ENCODE measurements at regions not wholly inside any gene's neighbourhood (a gene's known extent, or its start where the extent isn't known, plus 50 kb on each side); places are given as distances from the start of the nearest gene placed in this dataset.

DNA sequence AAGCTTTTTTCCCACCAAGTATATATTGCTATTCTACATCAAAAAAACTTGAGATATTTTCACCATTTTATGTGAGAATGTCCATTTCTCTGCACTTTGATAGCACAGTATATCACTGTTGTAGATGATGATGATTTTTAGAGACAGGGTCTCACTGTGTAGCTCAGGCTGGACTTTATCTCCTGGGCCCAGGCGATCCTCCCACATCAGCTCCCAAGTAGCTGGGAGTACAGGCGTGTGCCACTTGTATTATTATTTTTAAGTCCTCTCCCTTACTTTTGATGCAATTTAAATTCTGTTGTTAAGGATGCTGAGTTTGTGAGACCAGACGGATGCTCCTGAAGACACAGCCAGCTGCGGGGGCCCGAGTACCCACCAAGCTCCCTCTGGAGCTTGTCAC is 326.8 kb downstream of the QKI start:
- H3K36me3 ChIP-seq (ENCODE audit: control insufficient read depth, low read length), result no peaks in the 10 kb centered on the region
- H3K4me2 ChIP-seq (ENCODE audit: low read length), result no peak overlapping the region
- peaks cover 3% of the 10 kb centered on the region; the same call in 1 of the 2 replicates for H3K4me1 ChIP-seq (ENCODE audit: control insufficient read depth, low read length)

GRCh38 chr6:163739966-163740365 is 325.4 kb downstream of the QKI start:
- H4K20me1 ChIP-seq (ENCODE audit: control insufficient read depth, insufficient read depth, low read depth, low read length), result no peaks in the 10 kb centered on the region
- H3K27ac ChIP-seq (ENCODE audit: low read depth, low read length), result no peak overlapping the region
- H3K4me1 ChIP-seq (ENCODE audit: control insufficient read depth, low read length), result peaks cover 7% of the 10 kb centered on the region
- H3K36me3 ChIP-seq (ENCODE audit: control insufficient read depth, low read length), result no peaks in the 10 kb centered on the region
- H3F3A ChIP-seq (ENCODE audit: control insufficient read depth, insufficient read depth), result no peaks in the 10 kb centered on the region
- H3K79me2 ChIP-seq (ENCODE audit: control insufficient read depth, low read length), result no peaks in the 10 kb centered on the region
- H3K9me3 ChIP-seq (ENCODE audit: control insufficient read depth, insufficient read depth, low read length), result no peaks in the 10 kb centered on the region
- no peak overlapping the region for H3K4me3 ChIP-seq (ENCODE audit: low read length)
- H3K4me2 ChIP-seq (ENCODE audit: low read length), result no peak overlapping the region
- no peaks in the 10 kb centered on the region for H3K9me2 ChIP-seq (replicated peaks; ENCODE audit: control insufficient read depth, low read length)
- H3K27me3 ChIP-seq (ENCODE audit: control insufficient read depth, low read length), result no peaks in the 10 kb centered on the region
- TF ChIP-seq CTCF (IDR thresholded peaks at IDR 0.05; ENCODE audit: low read depth, low read length, poor library complexity, severe bottlenecking) (no peak), EZH2phosphoT487 (IDR thresholded peaks at IDR 0.05; ENCODE audit: borderline replicate concordance, low read length) (no peak)

More for the DNA sequence above, 326.8 kb downstream of the QKI start:
- no peaks in the 10 kb centered on the region for H3K9me3 ChIP-seq (ENCODE audit: control insufficient read depth, insufficient read depth, low read length)
- no peaks in the 10 kb centered on the region for H3K9me2 ChIP-seq (replicated peaks; ENCODE audit: control insufficient read depth, low read length)
- H4K20me1 ChIP-seq (ENCODE audit: control insufficient read depth, insufficient read depth, low read depth, low read length), result no peaks in the 10 kb centered on the region
- no peaks in the 10 kb centered on the region for H3K79me2 ChIP-seq (ENCODE audit: control insufficient read depth, low read length)
- H3F3A ChIP-seq (ENCODE audit: control insufficient read depth, insufficient read depth), result no peaks in the 10 kb centered on the region
- H3K27me3 ChIP-seq (ENCODE audit: control insufficient read depth, low read length), result no peaks in the 10 kb centered on the region
- no peak overlapping the region for H3K4me3 ChIP-seq (ENCODE audit: low read length)
- TF ChIP-seq CTCF (IDR thresholded peaks at IDR 0.05; ENCODE audit: low read depth, low read length, poor library complexity, severe bottlenecking) (no peak), EZH2phosphoT487 (IDR thresholded peaks at IDR 0.05; ENCODE audit: borderline replicate concordance, low read length) (no peak)
- no peak overlapping the region for H3K27ac ChIP-seq (ENCODE audit: low read depth, low read length)

GRCh38 chr6:163739408-163739725 is 324.8 kb downstream of the QKI start:
- no peak overlapping the region for H3K4me3 ChIP-seq (ENCODE audit: low read length)
- peaks cover 13% of the 10 kb centered on the region for H3K4me1 ChIP-seq (ENCODE audit: control insufficient read depth, low read length)
- no peaks in the 10 kb centered on the region for H4K20me1 ChIP-seq (ENCODE audit: control insufficient read depth, insufficient read depth, low read depth, low read length)
- no peaks in the 10 kb centered on the region for H3K9me3 ChIP-seq (ENCODE audit: control insufficient read depth, insufficient read depth, low read length)
- TF ChIP-seq EZH2phosphoT487 (IDR thresholded peaks at IDR 0.05; ENCODE audit: borderline replicate concordance, low read length), result no peak
- H3K36me3 ChIP-seq (ENCODE audit: control insufficient read depth, low read length), result no peaks in the 10 kb centered on the region
- no peak overlapping the region for H3K27ac ChIP-seq (ENCODE audit: low read depth, low read length)
- H3K27me3 ChIP-seq (ENCODE audit: control insufficient read depth, low read length), result no peaks in the 10 kb centered on the region
- no peaks in the 10 kb centered on the region for H3K79me2 ChIP-seq (ENCODE audit: control insufficient read depth, low read length)
- H3K9me2 ChIP-seq (replicated peaks; ENCODE audit: control insufficient read depth, low read length), result no peaks in the 10 kb centered on the region
- no peak overlapping the region for H3K4me2 ChIP-seq (ENCODE audit: low read length)
- H3F3A ChIP-seq (ENCODE audit: control insufficient read depth, insufficient read depth), result no peaks in the 10 kb centered on the region

DNA sequence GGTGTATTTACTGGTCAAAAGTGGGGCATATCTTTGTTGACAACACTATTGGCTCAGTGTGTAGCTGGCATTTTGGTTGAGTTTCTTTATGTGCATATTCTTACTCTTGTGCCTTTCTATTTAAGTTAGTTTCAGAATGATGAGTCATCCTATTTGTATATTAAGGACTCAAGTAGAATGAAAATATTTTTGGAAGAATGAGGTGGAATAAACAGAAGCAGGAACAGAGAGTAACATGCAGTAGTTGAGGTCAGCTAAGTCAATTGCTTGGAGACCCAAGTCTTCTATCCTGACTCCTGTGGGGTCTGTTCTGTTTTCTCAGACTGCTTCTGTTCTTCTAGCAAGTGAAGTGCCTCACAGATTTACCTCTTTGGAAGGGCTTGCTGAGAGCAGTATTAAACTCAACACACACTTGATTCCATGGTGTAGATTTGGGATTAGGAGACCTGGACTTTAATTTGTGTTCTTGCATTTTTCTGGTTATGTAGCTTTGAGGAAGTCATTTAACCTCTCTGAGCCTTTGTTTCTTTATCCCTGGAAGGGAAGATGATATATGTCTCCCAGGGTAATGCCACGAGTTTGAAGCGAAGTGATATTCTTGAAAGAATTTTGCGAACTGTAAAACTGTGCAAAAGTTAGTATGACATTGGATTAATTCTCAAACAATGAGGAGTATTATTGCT is 324.3 kb downstream of the QKI start:
- H3F3A ChIP-seq (ENCODE audit: control insufficient read depth, insufficient read depth), result no peaks in the 10 kb centered on the region
- no peaks in the 10 kb centered on the region for H3K36me3 ChIP-seq (ENCODE audit: control insufficient read depth, low read length)
- H3K79me2 ChIP-seq (ENCODE audit: control insufficient read depth, low read length), result no peaks in the 10 kb centered on the region
- no peak overlapping the region for H3K27ac ChIP-seq (ENCODE audit: low read depth, low read length)
- H3K9me3 ChIP-seq (ENCODE audit: control insufficient read depth, insufficient read depth, low read length), result no peaks in the 10 kb centered on the region
- H4K20me1 ChIP-seq (ENCODE audit: control insufficient read depth, insufficient read depth, low read depth, low read length), result no peaks in the 10 kb centered on the region
- no peak for TF ChIP-seq CTCF (IDR thresholded peaks at IDR 0.05; ENCODE audit: low read depth, low read length, poor library complexity, severe bottlenecking)
- TF ChIP-seq EZH2phosphoT487 (IDR thresholded peaks at IDR 0.05; ENCODE audit: borderline replicate concordance, low read length), result no peak
- H3K4me2 ChIP-seq (ENCODE audit: low read length), result no peak overlapping the region
- H3K4me1 ChIP-seq (ENCODE audit: control insufficient read depth, low read length), result peaks cover 18% of the 10 kb centered on the region
- H3K9me2 ChIP-seq (replicated peaks; ENCODE audit: control insufficient read depth, low read length), result no peaks in the 10 kb centered on the region
- no peak overlapping the region for H3K4me3 ChIP-seq (ENCODE audit: low read length)
- H3K27me3 ChIP-seq (ENCODE audit: control insufficient read depth, low read length), result no peaks in the 10 kb centered on the region
